Renal pelvis (tissue), 1 donor: ENCODE measurements at regions not wholly inside any gene's neighbourhood (a gene's known extent, or its start where the extent isn't known, plus 50 kb on each side); places are given as distances from the start of the nearest gene placed in this dataset.

Source experiments
- DNase-seq: peaks from one replicate; pipeline ENCODE4 v3.0.0-alpha.2; 2013

GRCh38 chr7:131226514-131226865 lies 101.2 kb upstream of the MKLN1 start:
- no peak for DNase-seq

- no peak for DNase-seq
These were observed 96.1 kb upstream of the MKLN1 start for GRCh38 chr7:131231381-131232220.

- no peak for DNase-seq
These were observed 94.9 kb upstream of the MKLN1 start for GRCh38 chr7:131232768-131233167.

- no peak for DNase-seq
These were observed 94.5 kb upstream of the MKLN1 start for GRCh38 chr7:131233193-131233592.

- no peak for DNase-seq
These were observed 92.8 kb upstream of the MKLN1 start for GRCh38 chr7:131234719-131235488.

- no peak for DNase-seq
These were observed 92.0 kb upstream of the MKLN1 start for GRCh38 chr7:131235489-131236317.

GRCh38 chr7:131236318-131236672 lies 91.4 kb upstream of the MKLN1 start:
- no peak for DNase-seq

- no peak for DNase-seq
These were observed 89.2 kb upstream of the MKLN1 start for GRCh38 chr7:131238347-131238931.

- DNase-seq = no peak
These were observed 86.3 kb upstream of the MKLN1 start for GRCh38 chr7:131241386-131241785.

- no peak for DNase-seq
These were observed 85.5 kb upstream of the MKLN1 start for GRCh38 chr7:131242123-131242650.

- DNase-seq = no peak
These were observed 83.3 kb upstream of the MKLN1 start for GRCh38 chr7:131244259-131244852.

GRCh38 chr7:131249003-131249402 lies 78.7 kb upstream of the MKLN1 start:
- no peak for DNase-seq

GRCh38 chr7:131249483-131249882 lies 78.2 kb upstream of the MKLN1 start:
- DNase-seq = no peak

- no peak for DNase-seq
These were observed 77.3 kb upstream of the MKLN1 start for GRCh38 chr7:131250331-131250730.

GRCh38 chr7:131251371-131251770 lies 76.3 kb upstream of the MKLN1 start:
- DNase-seq = no peak

- DNase-seq = no peak
These were observed 74.7 kb upstream of the MKLN1 start for GRCh38 chr7:131252976-131253375.

GRCh38 chr7:131254211-131254610 lies 73.5 kb upstream of the MKLN1 start:
- DNase-seq = no peak

- DNase-seq = no peak
These were observed 72.4 kb upstream of the MKLN1 start for GRCh38 chr7:131255242-131255641.

GRCh38 chr7:131261476-131261994 lies 66.1 kb upstream of the MKLN1 start:
- DNase-seq = no peak

- DNase-seq = no peak
These were observed 62.4 kb upstream of the MKLN1 start for GRCh38 chr7:131265227-131265626.

GRCh38 chr7:131267631-131268030 lies 60.0 kb upstream of the MKLN1 start:
- DNase-seq = no peak
